ENCODE measurements at regions not wholly inside any gene's neighbourhood (a gene's known extent, or its start where the extent isn't known, plus 50 kb on each side); places are given as distances from the start of the nearest gene placed in this dataset.

- TF ChIP-seq, protein P1, sequence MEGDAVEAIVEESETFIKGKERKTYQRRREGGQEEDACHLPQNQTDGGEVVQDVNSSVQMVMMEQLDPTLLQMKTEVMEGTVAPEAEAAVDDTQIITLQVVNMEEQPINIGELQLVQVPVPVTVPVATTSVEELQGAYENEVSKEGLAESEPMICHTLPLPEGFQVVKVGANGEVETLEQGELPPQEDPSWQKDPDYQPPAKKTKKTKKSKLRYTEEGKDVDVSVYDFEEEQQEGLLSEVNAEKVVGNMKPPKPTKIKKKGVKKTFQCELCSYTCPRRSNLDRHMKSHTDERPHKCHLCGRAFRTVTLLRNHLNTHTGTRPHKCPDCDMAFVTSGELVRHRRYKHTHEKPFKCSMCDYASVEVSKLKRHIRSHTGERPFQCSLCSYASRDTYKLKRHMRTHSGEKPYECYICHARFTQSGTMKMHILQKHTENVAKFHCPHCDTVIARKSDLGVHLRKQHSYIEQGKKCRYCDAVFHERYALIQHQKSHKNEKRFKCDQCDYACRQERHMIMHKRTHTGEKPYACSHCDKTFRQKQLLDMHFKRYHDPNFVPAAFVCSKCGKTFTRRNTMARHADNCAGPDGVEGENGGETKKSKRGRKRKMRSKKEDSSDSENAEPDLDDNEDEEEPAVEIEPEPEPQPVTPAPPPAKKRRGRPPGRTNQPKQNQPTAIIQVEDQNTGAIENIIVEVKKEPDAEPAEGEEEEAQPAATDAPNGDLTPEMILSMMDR (IDR thresholded peaks at IDR 0.05), result no peak
- TF ChIP-seq POLR2A (IDR thresholded peaks at IDR 0.05), result no peak
- TF ChIP-seq POLR2AphosphoS5 (IDR thresholded peaks at IDR 0.05), result no peak
Observed at GRCh38 chr5:38071831-38072694, 186.3 kb upstream of the EGFLAM start.
